HG03175 (cell line): ENCODE measurements at regions not wholly inside any gene's neighbourhood (a gene's known extent, or its start where the extent isn't known, plus 50 kb on each side); places are given as distances from the start of the nearest gene placed in this dataset.

ENCODE experiments used
- ATAC-seq: cut with Tn5 transposase; IDR thresholded peaks from one replicate; pipeline ENCODE4 v1.9.1; 2021; ENCODE audit warnings: mild to moderate bottlenecking, moderate library complexity; ENCODE audit not compliant: unreplicated experiment

- ATAC-seq: no peak
Measured at GRCh38 chr18:78390348-78390951, 589.2 kb upstream of the SALL3 start.

GRCh38 chr18:78390952-78391348, 588.7 kb upstream of the SALL3 start:
- ATAC-seq: no peak

GRCh38 chr18:78393086-78393862, 586.3 kb upstream of the SALL3 start:
- no peak for ATAC-seq

- ATAC-seq: no peak
Measured at GRCh38 chr18:78396077-78396476, 583.5 kb upstream of the SALL3 start.

GRCh38 chr18:78396756-78397155, 582.9 kb upstream of the SALL3 start:
- no peak for ATAC-seq

- no peak for ATAC-seq
Measured at GRCh38 chr18:78399992-78400503, 579.6 kb upstream of the SALL3 start.

- no peak for ATAC-seq
Measured at GRCh38 chr18:78402440-78402839, 577.2 kb upstream of the SALL3 start.

- no peak for ATAC-seq
Measured at GRCh38 chr18:78402966-78403365, 576.7 kb upstream of the SALL3 start.

GRCh38 chr18:78403371-78403770, 576.2 kb upstream of the SALL3 start:
- ATAC-seq: no peak

GRCh38 chr18:78405763-78406162, 573.9 kb upstream of the SALL3 start:
- no peak for ATAC-seq

GRCh38 chr18:78406743-78407465, 572.7 kb upstream of the SALL3 start:
- ATAC-seq: no peak

- ATAC-seq: no peak
Measured at GRCh38 chr18:78407466-78407844, 572.2 kb upstream of the SALL3 start.

- ATAC-seq: no peak
Measured at GRCh38 chr18:78408623-78409022, 571.0 kb upstream of the SALL3 start.

- ATAC-seq: no peak
Measured at GRCh38 chr18:78410094-78410786, 569.4 kb upstream of the SALL3 start.

GRCh38 chr18:78411539-78411938, 568.1 kb upstream of the SALL3 start:
- no peak for ATAC-seq

GRCh38 chr18:78414302-78414701, 565.3 kb upstream of the SALL3 start:
- no peak for ATAC-seq

- no peak for ATAC-seq
Measured at GRCh38 chr18:78416853-78417252, 562.8 kb upstream of the SALL3 start.

- ATAC-seq: no peak
Measured at GRCh38 chr18:78418379-78418778, 561.2 kb upstream of the SALL3 start.

- no peak for ATAC-seq
Measured at GRCh38 chr18:78419171-78419570, 560.4 kb upstream of the SALL3 start.

- no peak for ATAC-seq
Measured at GRCh38 chr18:78420116-78420515, 559.5 kb upstream of the SALL3 start.

- ATAC-seq: no peak
Measured at GRCh38 chr18:78421392-78421791, 558.2 kb upstream of the SALL3 start.
